Fibroblast of lung (primary cell): ENCODE measurements at regions not wholly inside any gene's neighbourhood (a gene's known extent, or its start where the extent isn't known, plus 50 kb on each side); places are given as distances from the start of the nearest gene placed in this dataset.

Experiments used
- EZH2 ChIP-seq: IDR thresholded peaks from 2 replicates; pipeline ENCODE4 v1.5.1; 2012; ENCODE audit warnings: low read length, control low read depth, mild to moderate bottlenecking; ENCODE audit errors: missing control alignments
- TF ChIP-seq, protein P1 (sequence below), 2 donors: IDR thresholded peaks in 1 of 2; conservative IDR thresholded peaks in 1 of 2; 1 replicate in 1 of 2; 2 replicates in 1 of 2; pipeline ENCODE4 v1.5.1; 2011 to 2012; ENCODE audit warnings: low read length in 2 of 2, control low read depth in 1 of 2, inconsistent platforms in 1 of 2, low read depth in 1 of 2, mild to moderate bottlenecking in 1 of 2

- TF ChIP-seq, protein P1, sequence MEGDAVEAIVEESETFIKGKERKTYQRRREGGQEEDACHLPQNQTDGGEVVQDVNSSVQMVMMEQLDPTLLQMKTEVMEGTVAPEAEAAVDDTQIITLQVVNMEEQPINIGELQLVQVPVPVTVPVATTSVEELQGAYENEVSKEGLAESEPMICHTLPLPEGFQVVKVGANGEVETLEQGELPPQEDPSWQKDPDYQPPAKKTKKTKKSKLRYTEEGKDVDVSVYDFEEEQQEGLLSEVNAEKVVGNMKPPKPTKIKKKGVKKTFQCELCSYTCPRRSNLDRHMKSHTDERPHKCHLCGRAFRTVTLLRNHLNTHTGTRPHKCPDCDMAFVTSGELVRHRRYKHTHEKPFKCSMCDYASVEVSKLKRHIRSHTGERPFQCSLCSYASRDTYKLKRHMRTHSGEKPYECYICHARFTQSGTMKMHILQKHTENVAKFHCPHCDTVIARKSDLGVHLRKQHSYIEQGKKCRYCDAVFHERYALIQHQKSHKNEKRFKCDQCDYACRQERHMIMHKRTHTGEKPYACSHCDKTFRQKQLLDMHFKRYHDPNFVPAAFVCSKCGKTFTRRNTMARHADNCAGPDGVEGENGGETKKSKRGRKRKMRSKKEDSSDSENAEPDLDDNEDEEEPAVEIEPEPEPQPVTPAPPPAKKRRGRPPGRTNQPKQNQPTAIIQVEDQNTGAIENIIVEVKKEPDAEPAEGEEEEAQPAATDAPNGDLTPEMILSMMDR (conservative IDR thresholded peaks at IDR 0.05 in 1 of 2, IDR thresholded peaks at IDR 0.05 in 1 of 2; ENCODE audit: low read depth in 1 of 2, low read length in 2 of 2) = no peak
- no peak for TF ChIP-seq EZH2
Measured at GRCh38 chr9:26516773-26517343, 375.7 kb downstream of the CAAP1 start.
